Adipocyte (in vitro differentiated cells): ENCODE measurements at regions not wholly inside any gene's neighbourhood (a gene's known extent, or its start where the extent isn't known, plus 50 kb on each side); places are given as distances from the start of the nearest gene placed in this dataset.
A peak's percentile ranks its signal among the peaks of the same experiment; 100 is the strongest.
"Not testable (repeated sequence)": the region's sequence is repeated elsewhere in the genome, so short reads cannot be mapped to it uniquely, and the experiment has no call there.

Experiments used
- DNase-seq: peaks from one replicate; pipeline ENCODE4 v3.0.0-alpha.2; 2015; ENCODE audit warnings: low read depth
- H3K27me3 ChIP-seq: replicated peaks from 2 replicates; pipeline ENCODE4 v1.7.0; 2013; ENCODE audit warnings: mild to moderate bottlenecking, low read length, moderate library complexity; ENCODE audit not compliant: control insufficient read depth, insufficient read depth
- H3K36me3 ChIP-seq: 2 replicates; pipeline ENCODE4 v1.7.0; 2013; ENCODE audit warnings: low read length, mild to moderate bottlenecking, moderate library complexity; ENCODE audit not compliant: control insufficient read depth, insufficient read depth, severe bottlenecking
- H3K4me1 ChIP-seq: 2 replicates; pipeline ENCODE4 v1.7.0; 2013; ENCODE audit warnings: mild to moderate bottlenecking, low read length, moderate library complexity; ENCODE audit not compliant: control insufficient read depth, insufficient read depth
- H3K4me3 ChIP-seq: 2 replicates; pipeline ENCODE4 v1.7.0; 2013; ENCODE audit warnings: mild to moderate bottlenecking, low read length, moderate library complexity
- H3K9ac ChIP-seq: 2 replicates; pipeline ENCODE4 v1.7.0; 2013; ENCODE audit warnings: mild to moderate bottlenecking, low read length, moderate library complexity
- H3K9me3 ChIP-seq: 2 replicates; pipeline ENCODE4 v1.7.0; 2013; ENCODE audit warnings: mild to moderate bottlenecking, low read length, moderate library complexity; ENCODE audit not compliant: control insufficient read depth

DNA sequence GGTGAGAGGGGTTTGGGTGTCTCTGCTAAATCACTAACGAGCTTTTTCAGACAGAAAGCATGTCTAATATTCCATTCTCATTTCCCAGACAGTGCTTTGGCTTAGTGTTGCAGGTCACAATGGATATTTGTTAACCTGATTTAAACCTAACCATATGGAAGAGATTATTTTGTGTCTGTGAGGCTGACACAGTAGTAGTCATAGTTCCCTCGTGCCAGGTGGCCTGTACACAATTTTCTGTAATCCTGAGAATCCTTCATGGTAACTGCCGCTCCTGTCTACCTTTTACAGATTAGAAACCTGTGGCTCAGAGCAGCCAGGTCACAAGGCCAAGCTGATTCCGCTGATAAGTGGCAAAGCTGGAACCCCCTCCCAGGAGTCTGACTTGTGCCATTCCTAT lies 79.4 kb downstream of the TRIM43 start:
- peaks cover 16% of the 10 kb centered on the region for H3K4me1 ChIP-seq
- DNase-seq: peak; percentile 15
- not testable (repeated sequence) for H3K9me3 ChIP-seq, H3K36me3 ChIP-seq, H3K27me3 ChIP-seq, H3K9ac ChIP-seq, H3K4me3 ChIP-seq

DNA sequence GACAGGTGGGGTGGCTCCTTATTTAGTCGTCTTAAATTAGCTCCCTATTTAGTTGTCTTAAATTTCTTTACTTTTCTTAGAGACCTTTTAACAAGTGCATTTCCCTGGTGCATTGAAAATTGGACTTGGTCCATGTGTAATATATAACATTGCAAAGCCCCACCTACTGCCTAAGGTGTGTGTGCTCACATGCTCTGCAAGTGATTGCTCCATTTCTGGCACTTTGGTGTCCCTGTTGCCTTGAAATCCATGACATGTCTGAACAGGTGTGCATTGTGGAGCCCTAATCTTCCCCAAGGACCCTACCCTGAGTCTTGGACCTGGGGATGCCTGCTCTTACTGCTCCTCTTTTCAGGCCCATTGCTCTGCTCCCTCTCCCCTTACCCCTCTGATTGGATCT lies 80.2 kb downstream of the TRIM43 start:
- DNase-seq, H3K36me3 ChIP-seq, H3K27me3 ChIP-seq, H3K4me3 ChIP-seq, H3K9ac ChIP-seq, H3K9me3 ChIP-seq: not testable (repeated sequence)
- peaks cover 16% of the 10 kb centered on the region for H3K4me1 ChIP-seq

DNA sequence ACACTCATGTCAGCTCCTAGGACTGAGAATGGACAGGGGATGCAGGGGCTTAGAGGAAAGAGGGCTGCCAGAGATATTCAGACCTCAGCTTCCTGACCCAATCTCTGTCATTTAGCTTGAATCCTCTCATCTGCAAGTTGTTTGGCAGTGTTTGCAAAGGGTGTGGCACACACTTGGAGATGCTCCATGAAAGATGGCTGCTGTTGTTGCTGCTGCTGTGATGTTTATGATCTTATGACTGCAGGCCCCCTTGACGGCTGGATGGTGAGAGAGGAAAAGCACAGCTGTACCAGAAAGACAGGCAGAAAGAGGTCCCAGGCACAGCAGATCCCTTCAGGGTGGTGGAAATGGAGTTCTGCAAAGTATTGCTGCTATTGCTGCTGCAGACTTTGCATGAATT lies 80.7 kb downstream of the TRIM43 start:
- not testable (repeated sequence) for H3K27me3 ChIP-seq, H3K9ac ChIP-seq, DNase-seq, H3K4me3 ChIP-seq, H3K9me3 ChIP-seq, H3K36me3 ChIP-seq
- H3K4me1 ChIP-seq: peaks cover 16% of the 10 kb centered on the region

DNA sequence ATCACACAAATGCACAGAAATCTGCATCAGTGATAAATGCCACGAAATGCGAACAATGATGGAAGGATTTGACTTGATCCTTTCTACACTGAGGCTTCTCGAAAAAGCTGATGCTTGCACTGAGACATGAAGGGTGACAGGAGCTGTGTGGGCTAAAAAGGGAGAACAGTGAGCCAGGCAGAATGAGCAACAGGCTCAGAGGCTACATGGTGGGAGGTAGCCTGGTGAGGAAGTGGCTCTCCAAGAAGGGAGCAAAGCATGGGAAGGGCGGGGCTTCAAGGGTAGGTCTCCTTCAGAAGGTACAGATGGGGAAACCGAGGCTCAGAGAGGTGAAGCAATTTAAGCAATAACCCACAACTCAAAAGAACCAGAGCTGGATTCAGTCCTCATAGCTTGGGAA lies 82.4 kb downstream of the TRIM43 start:
- no peak for DNase-seq
- no peak overlapping the region for H3K4me3 ChIP-seq
- peaks cover 16% of the 10 kb centered on the region for H3K4me1 ChIP-seq
- no peaks in the 10 kb centered on the region for H3K9me3 ChIP-seq
- H3K9ac ChIP-seq: no peak overlapping the region
- H3K36me3 ChIP-seq: no peaks in the 10 kb centered on the region
- H3K27me3 ChIP-seq: no peaks in the 10 kb centered on the region

DNA sequence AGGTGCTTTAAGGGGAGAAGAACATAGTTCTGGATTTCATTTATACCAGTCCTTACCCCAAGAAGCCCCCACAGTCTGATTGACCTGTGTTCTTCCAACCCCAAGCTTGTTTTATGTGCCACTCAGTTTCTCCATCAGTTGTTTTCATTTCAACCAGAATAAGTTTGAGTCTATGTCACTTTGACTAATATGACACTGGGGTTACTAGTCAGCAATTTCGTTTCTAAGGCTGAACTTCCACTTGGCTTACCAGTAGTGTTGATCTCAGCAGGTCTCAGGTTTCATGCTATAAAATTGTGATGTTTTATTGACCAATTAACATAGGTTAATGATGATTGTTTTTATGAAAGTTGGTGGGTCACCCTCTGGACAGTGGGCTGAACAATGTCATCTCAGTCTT lies 84.8 kb downstream of the TRIM43 start:
- not testable (repeated sequence) for H3K36me3 ChIP-seq, H3K4me3 ChIP-seq, H3K9ac ChIP-seq, H3K27me3 ChIP-seq, H3K9me3 ChIP-seq, H3K4me1 ChIP-seq, DNase-seq

DNA sequence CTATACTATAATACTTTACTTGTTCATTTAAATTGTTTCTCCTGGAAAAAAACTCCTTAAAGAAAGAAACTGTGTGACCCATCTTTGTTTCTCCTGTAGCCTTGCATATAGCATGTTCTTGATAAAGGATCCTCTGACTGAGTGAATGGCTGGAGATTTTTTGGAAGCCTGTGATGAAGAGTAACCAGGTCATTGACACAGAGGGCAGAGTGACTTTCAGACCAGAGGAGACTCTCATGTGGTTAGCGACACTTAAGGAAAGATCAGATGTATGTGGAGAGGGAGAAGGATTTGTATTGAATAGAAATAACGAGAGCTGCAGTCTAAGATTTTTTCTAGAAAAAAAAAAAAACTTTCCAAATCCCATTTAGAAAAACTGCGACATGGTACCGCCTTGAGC lies 85.5 kb downstream of the TRIM43 start:
- no peak for DNase-seq
- Histone ChIP-seq H3K36me3 (no peaks in the 10 kb centered on the region), H3K4me1 (peaks cover 8% of the 10 kb centered on the region), H3K9ac (no peak overlapping the region), H3K27me3 (no peaks in the 10 kb centered on the region), H3K4me3 (no peak overlapping the region), H3K9me3 (no peaks in the 10 kb centered on the region)

DNA sequence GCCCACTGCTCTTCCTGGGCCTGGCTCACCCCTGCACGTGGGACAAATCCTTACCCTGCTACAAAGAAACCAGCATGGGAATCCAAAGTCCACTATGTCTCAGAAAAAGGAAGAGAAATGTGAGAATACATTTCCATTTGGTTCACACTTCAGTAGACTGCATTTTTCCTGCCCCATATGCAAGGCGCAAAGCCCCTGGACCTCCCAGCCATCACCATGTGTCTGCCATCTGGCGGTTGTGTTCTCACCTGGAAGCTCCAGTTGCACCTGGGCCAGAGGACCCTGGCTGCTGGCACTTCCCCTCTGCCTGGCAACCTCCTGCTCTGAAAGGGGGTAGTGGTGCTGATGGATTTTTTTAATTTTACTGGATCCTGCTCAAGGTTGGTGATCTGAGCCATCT lies 86.0 kb downstream of the TRIM43 start:
- not testable (repeated sequence) for H3K27me3 ChIP-seq, DNase-seq, H3K36me3 ChIP-seq, H3K4me1 ChIP-seq, H3K9ac ChIP-seq, H3K4me3 ChIP-seq, H3K9me3 ChIP-seq

DNA sequence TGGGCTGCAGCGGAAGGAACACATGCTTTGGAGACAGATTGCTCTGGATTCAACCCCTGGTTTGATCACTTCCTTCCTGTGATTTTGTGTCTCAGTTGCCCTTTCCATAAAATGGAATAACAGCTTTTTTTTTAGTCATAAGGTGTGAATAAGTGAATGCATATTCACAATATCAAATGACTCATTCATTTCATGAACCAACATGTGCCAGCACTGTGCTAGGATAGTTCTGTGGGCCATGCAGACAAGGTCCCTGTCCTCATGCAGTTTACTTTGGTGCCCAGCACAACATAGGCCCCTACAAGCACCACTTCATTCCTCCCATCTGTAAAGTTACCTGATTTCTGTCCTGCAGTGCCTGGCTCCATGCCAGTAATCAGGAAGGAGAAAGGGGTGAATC lies 89.4 kb downstream of the TRIM43 start:
- not testable (repeated sequence) for H3K9ac ChIP-seq, H3K4me3 ChIP-seq, H3K27me3 ChIP-seq, DNase-seq, H3K9me3 ChIP-seq, H3K36me3 ChIP-seq
- H3K4me1 ChIP-seq: peaks cover 26% of the 10 kb centered on the region

DNA sequence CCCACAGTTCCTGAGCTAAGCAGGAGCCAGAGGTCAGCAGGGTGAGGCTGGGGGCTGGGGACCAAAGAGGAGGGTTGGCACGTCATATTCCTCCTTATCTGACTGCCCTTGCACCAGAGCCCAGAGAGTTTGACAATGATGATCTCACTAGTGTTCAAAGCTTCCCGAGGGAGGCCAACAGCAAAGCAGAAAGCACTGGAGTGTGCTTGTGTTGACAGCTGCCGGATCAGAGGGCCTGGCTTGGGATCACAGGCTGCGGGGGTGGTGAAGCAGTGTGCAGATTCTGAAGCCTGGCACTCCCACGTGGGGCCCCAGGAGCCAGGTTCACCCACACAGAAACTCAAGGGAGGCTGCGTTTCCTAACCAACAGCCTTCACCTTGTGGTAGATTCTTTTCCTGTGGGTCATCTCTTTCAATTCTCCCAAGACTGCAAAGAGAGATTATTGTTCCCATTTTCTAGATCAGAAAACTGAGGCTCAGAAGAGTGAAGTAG lies 89.8 kb downstream of the TRIM43 start:
- peaks cover 30% of the 10 kb centered on the region for H3K4me1 ChIP-seq
- not testable (repeated sequence) for H3K36me3 ChIP-seq, H3K9ac ChIP-seq, DNase-seq, H3K9me3 ChIP-seq, H3K27me3 ChIP-seq
- peak overlapping the region; percentile 75 for H3K4me3 ChIP-seq

DNA sequence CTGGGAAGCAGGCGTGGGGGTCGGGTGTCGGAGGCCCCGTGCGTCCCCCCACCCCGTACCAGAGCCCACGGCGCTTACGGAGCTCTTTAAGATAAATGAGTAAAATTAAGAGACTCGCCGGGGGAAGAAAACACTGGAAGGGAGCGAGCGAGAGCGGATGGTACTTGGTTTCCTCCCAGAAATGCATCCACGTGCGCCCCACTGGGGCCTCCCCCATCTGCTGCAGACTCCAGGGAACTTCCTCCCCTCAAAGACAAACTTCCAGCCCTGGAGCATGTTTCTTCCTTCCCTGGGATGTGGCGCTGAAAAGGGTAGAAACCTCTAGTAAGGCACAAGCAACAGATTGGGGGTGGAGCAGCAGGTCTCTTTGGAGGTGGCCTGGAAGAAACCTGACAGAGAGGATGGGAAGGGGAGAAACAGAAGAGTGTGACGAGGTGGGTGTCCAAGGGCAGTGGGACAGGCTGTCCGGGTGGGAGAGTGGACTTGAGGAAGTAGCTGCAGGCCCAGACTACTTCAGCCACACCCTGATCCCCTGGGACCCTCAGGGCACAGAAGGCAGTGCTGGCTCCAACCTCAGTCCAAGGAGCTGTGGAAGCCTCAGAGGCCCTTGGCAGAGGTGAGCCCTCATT lies 91.2 kb downstream of the TRIM43 start:
- peaks cover 44% of the 10 kb centered on the region for H3K4me1 ChIP-seq
- not testable (repeated sequence) for H3K36me3 ChIP-seq, H3K9me3 ChIP-seq, H3K27me3 ChIP-seq
- peak overlapping the region; percentile 84 for H3K9ac ChIP-seq
- peak overlapping the region; percentile 79 for H3K4me3 ChIP-seq
- DNase-seq: peak; percentile 7

DNA sequence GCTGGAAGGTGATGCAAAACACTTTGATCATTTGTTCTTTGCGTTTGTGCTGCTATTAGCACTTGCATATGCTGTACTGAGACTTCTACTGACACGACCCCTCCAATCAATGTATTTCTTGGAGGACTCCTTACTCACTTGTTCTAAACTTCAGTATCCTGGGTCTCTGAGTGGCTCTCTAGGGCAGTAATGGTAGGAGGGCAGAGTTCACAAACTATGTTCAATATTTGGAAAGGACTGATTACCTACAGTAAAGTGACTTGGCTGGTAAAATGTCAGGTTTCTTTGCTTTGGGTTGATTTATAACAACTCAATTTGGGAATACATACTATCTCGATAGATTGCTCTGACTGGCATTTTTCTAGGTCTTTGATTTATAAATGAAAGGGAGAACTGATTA lies 93.7 kb downstream of the TRIM43 start:
- H3K36me3 ChIP-seq: no peaks in the 10 kb centered on the region
- no peak for DNase-seq
- H3K4me3 ChIP-seq: no peak overlapping the region
- no peak overlapping the region for H3K9ac ChIP-seq
- H3K4me1 ChIP-seq: peaks cover 48% of the 10 kb centered on the region
- H3K27me3 ChIP-seq: no peaks in the 10 kb centered on the region
- no peaks in the 10 kb centered on the region for H3K9me3 ChIP-seq
